GM20000 (cell line): ENCODE measurements at regions not wholly inside any gene's neighbourhood (a gene's known extent, or its start where the extent isn't known, plus 50 kb on each side); places are given as distances from the start of the nearest gene placed in this dataset.

ENCODE experiments used
- DNase-seq: peaks from one replicate; pipeline ENCODE4 v3.0.0; 2012; ENCODE audit warnings: low spot score
- TF ChIP-seq, protein P1 (sequence below): IDR thresholded peaks from 2 replicates; pipeline ENCODE4 v1.5.1; 2012; ENCODE audit warnings: mild to moderate bottlenecking, control low read depth; ENCODE audit errors: extremely low read depth, missing control alignments

DNA sequence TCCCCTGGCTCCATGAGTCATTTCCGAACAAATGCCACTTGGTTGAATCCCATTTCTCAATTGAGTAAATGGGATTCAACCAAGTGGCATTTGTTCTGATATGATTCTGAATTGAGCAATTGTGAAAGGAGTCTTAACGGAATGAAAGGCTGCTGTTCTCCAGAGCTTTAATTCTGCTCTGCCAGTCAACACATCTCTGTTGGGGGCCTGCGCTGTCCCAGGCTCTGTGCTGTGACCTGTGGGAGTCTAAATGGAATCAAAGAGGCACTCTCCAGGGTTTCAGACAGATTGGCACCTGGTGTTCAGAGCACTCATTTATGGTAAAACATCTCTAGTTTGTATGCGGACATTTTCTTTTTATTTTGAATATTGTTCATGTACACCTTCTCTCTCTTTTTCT lies 126.2 kb downstream of the WSCD1 start:
- TF ChIP-seq, protein P1, sequence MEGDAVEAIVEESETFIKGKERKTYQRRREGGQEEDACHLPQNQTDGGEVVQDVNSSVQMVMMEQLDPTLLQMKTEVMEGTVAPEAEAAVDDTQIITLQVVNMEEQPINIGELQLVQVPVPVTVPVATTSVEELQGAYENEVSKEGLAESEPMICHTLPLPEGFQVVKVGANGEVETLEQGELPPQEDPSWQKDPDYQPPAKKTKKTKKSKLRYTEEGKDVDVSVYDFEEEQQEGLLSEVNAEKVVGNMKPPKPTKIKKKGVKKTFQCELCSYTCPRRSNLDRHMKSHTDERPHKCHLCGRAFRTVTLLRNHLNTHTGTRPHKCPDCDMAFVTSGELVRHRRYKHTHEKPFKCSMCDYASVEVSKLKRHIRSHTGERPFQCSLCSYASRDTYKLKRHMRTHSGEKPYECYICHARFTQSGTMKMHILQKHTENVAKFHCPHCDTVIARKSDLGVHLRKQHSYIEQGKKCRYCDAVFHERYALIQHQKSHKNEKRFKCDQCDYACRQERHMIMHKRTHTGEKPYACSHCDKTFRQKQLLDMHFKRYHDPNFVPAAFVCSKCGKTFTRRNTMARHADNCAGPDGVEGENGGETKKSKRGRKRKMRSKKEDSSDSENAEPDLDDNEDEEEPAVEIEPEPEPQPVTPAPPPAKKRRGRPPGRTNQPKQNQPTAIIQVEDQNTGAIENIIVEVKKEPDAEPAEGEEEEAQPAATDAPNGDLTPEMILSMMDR = no peak

DNA sequence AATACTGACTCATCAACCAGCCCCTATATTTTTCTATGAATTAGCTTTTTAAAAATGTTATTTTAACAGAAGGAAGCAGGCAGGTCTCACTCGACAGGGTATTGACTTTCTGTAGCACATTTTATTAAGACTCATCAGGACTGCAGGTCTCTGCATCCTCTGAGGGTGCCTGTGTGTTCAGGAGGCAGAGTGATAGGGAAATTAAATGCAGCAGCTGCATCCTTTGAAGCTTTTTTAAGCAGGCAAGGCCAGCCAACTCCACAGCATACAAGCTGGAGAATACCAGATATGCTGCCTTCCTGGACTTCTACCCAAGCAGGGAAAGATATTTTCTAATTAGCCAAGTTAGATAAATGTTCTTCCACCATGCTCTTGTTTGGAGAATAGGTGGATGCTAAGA lies 124.9 kb downstream of the WSCD1 start:
- DNase-seq = no peak
- TF ChIP-seq, protein P1 = no peak

More for the DNA sequence above, 126.2 kb downstream of the WSCD1 start:
- no peak for DNase-seq

DNA sequence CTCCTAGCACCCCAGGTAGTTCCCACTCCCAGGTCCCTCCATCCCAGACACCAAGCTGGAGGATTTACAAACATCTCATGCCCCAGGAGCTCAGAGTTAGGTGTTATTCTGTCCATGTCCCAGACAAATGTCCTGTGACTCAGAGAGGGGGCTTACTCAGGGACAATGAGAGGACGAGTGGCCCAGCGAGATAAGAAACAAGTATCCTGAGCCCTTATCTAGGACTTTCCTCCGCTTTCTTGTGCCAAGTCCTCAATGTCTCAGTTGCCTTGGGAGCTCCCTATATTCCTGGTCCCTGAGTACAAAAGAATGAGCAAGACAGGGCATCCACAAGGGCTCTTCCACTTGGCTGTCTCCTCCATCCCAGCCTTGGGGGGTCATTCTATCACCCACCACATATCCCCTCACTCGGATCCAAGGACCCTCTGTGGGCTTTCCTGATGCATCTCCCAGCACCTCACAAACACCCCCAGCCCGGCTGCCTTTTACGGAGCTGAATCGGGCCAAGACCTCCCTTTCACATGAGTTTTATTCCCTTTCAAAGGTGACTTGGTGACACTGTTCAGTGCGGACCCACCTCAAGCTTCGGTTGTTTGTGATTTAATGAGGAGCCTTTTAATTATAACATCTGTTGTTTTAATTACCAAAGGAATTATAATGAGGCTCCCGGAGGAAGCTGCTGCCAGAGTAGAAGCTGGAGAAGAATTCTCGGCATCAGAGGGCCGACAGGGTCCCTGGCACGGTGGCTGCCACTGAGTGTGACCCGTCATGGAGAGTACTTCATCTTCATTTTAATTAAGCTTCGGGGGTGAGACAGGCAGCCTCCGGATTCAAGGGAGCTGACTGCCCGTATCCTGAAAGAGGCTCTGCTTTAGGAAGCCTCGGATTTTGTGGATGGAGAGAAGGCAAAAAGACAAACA lies 121.5 kb downstream of the WSCD1 start:
- TF ChIP-seq, protein P1 = no peak

DNA sequence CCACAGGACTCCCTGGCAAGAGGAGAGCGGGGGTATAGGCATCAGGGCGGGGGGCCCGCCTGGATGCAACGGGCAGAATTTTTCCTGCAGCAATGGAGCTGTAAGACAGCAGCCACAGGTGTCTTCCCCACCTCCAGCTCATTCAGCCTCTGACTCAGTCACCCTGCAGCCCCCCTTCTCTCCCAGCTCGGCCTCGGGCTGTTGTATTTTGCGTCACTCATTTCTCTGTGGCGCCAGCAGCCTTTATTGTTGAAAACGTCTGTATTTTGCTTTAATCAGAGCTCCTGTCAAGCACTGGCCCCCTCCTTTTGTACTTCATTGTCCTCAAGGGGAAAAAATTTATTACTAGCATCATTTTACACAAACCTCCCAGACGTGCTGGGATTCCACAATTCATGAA lies 117.7 kb downstream of the WSCD1 start:
- no peak for DNase-seq
- TF ChIP-seq, protein P1 = no peak

More for the DNA sequence above, 121.5 kb downstream of the WSCD1 start:
- no peak for DNase-seq

DNA sequence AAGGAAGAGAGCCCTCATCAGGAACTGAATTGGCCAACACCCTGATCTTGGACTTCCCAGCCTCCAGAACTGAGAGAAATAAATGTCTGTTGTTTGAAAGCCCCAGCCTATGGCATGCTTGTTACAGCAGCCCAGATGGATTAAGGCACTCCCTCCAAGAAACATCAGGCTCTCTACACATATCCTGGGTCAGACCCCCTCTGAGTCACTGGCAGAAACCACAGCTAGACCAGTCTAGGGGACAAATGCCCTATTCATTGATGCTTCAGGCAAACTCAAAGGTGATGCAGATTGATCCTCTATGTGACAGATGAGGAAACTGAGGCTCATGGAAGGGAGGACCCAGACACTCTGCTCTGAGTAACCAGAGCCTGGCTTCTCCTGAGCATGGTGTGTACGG lies 116.8 kb downstream of the WSCD1 start:
- no peak for DNase-seq
- TF ChIP-seq, protein P1 = no peak

DNA sequence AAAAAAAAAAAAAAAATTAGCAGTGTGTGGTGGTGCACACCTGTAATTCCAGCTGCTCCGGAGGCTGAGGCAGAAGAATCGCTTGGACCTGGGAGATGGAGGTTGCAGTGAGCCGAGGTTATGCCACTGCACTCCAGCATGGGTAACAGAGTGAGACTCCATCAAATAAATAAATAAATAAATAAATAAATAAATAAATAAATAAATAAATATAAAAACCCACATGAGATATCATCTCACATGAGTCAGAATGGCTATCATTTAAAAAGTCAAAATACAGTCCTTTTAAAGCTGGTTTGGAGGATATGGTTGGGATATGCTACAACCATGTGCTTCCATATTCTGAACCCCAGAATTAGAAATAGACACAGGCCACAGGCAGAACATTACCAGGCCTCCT lies 114.3 kb downstream of the WSCD1 start:
- TF ChIP-seq, protein P1 = no peak
- no peak for DNase-seq

DNA sequence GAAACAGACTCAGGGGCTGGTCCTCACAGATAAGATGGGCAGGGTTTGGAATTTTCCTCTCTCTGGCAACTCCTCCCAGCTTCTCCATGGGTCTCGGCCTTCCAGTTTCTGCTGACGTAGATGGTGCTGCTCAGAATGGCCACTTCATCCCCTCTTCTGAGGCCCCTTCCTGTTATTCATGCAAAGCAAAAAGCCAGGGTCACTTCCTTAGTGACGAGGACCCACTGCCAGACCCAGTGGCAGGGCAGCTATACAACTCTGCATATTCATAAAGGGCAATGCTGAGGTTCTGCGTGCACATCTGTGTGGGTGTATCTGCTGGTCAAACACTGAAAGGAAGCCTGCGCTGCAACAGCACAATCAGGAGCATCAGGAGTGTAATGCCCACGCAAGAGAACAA lies 108.8 kb downstream of the WSCD1 start:
- DNase-seq = no peak
- TF ChIP-seq, protein P1 = no peak
